ENCODE measurements at regions not wholly inside any gene's neighbourhood (a gene's known extent, or its start where the extent isn't known, plus 50 kb on each side); places are given as distances from the start of the nearest gene placed in this dataset.

DNA sequence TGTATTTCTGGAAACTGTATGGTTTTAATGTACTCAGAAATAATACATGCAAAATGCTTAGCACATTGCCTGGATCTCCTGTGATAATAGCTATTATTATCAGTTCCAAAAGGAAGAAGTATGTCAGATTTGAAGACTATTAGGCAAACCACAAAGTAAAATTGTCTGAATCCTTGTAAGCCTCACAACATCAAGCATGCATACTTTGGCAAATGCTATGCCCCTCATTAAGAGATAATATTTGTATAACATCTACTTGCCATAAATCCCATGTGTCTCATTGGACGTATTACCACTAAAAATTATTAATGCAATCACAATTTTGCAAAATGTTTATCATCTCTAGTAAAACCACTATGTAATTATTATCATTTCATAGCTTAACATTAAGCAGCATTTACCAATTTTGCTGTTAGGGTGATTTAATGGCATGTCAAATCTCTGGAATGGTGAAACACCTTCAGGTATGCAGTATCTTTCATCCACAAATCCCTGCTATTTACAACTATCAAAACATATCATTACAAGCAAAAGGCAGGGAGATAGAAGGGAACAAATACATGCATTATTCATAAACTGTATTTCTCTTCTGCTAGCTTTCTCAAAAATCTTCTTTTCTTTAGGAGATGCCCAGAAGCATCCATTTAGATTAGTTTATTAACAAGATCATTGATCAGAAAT is 974.6 kb upstream of the RAG2 start:
- Histone ChIP-seq H4K20me1 (ENCODE audit: control insufficient read depth, insufficient read depth, insufficient read length) (no peaks in the 10 kb centered on the region), H3K9me3 (ENCODE audit: control insufficient read depth, low read depth, low read length) (no peaks in the 10 kb centered on the region), H3K79me1 (ENCODE audit: insufficient read depth, low read depth, low read length, poor library complexity, severe bottlenecking) (no peaks in the 10 kb centered on the region), H3K27ac (ENCODE audit: insufficient read length, low read depth, low read length) (no peak overlapping the region), H3K9ac (ENCODE audit: extremely low read depth, insufficient read length, low read length) (no peak overlapping the region), H4K5ac (ENCODE audit: insufficient read length, low read depth, low read length) (no peak overlapping the region), H3K79me2 (ENCODE audit: insufficient read depth, low read length) (no peaks in the 10 kb centered on the region), H3K4me1 (ENCODE audit: insufficient read depth, low read length) (no peaks in the 10 kb centered on the region), H2BK12ac (ENCODE audit: insufficient read length, low read depth, low read length) (no peak overlapping the region), H4K91ac (ENCODE audit: insufficient read length, low read depth, low read length) (no peak overlapping the region), H3K4ac (ENCODE audit: low read depth, low read length) (no peak overlapping the region), H3K23me2 (ENCODE audit: insufficient read length, low read depth, low read length, poor library complexity, severe bottlenecking) (no peaks in the 10 kb centered on the region), H2AK5ac (ENCODE audit: insufficient read length, low read length) (no peak overlapping the region), H2AFZ (ENCODE audit: low read length) (no peak overlapping the region), H3K56ac (ENCODE audit: insufficient read length, low read depth, low read length) (no peak overlapping the region), H2BK120ac (ENCODE audit: low read depth, low read length, poor library complexity, severe bottlenecking) (no peak overlapping the region), H3T11ph (ENCODE audit: low read length) (no peak overlapping the region), H2BK20ac (ENCODE audit: low read depth, low read length, poor library complexity, severe bottlenecking) (no peak overlapping the region), H4K8ac (replicated peaks; ENCODE audit: insufficient read length, low read depth, low read length) (no peak overlapping the region), H2BK5ac (ENCODE audit: insufficient read length, low read length) (no peak overlapping the region), H3K4me2 (ENCODE audit: insufficient read depth, insufficient read length, low read length) (no peak overlapping the region), H2BK15ac (ENCODE audit: low read depth, low read length) (no peak overlapping the region), H3K23ac (ENCODE audit: insufficient read length, low read depth, low read length) (no peak overlapping the region), H3K14ac (ENCODE audit: insufficient read depth, low read length) (no peak overlapping the region), H3K18ac (ENCODE audit: insufficient read length, low read depth, low read length) (no peak overlapping the region), H3K27me3 (ENCODE audit: insufficient read depth, low read length) (no peaks in the 10 kb centered on the region)
- Mint-ChIP-seq H3K9me3 (0 out of 5 replicates have a peak, but pooled peaks cover 0 to 3% of the 10 kb centered on the region in 2 experiments), H3K27me3 (ENCODE audit: low read depth) (no peaks in the 10 kb centered on the region), H3K27ac (no peak overlapping the region), H3K4me3 (no peak overlapping the region), H3K36me3 (ENCODE audit: insufficient read depth in 1 of 3, low read depth in 3 of 3) (peaks cover 0 to 4% (median 0%) of the 10 kb centered on the region in 3 experiments; a peak in 1 of 7 replicates), H3K4me1 (0 out of 4 replicates have a peak, but pooled peaks cover 0 to 4% of the 10 kb centered on the region in 2 experiments)
- no peak for DNase-seq
- TF ChIP-seq, protein P1, sequence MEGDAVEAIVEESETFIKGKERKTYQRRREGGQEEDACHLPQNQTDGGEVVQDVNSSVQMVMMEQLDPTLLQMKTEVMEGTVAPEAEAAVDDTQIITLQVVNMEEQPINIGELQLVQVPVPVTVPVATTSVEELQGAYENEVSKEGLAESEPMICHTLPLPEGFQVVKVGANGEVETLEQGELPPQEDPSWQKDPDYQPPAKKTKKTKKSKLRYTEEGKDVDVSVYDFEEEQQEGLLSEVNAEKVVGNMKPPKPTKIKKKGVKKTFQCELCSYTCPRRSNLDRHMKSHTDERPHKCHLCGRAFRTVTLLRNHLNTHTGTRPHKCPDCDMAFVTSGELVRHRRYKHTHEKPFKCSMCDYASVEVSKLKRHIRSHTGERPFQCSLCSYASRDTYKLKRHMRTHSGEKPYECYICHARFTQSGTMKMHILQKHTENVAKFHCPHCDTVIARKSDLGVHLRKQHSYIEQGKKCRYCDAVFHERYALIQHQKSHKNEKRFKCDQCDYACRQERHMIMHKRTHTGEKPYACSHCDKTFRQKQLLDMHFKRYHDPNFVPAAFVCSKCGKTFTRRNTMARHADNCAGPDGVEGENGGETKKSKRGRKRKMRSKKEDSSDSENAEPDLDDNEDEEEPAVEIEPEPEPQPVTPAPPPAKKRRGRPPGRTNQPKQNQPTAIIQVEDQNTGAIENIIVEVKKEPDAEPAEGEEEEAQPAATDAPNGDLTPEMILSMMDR (conservative IDR thresholded peaks at IDR 0.05) = no peak
- WGBS (ENCODE audit: extremely low coverage, insufficient read length, low lambda C conversion rate) = no CpG with 5 or more reads among the region's 1 CpG
